ENCODE measurements at regions not wholly inside any gene's neighbourhood (a gene's known extent, or its start where the extent isn't known, plus 50 kb on each side); places are given as distances from the start of the nearest gene placed in this dataset.
A peak's percentile ranks its signal among the peaks of the same experiment; 100 is the strongest.
"Not testable (repeated sequence)": the region's sequence is repeated elsewhere in the genome, so short reads cannot be mapped to it uniquely, and the experiment has no call there.

DNA sequence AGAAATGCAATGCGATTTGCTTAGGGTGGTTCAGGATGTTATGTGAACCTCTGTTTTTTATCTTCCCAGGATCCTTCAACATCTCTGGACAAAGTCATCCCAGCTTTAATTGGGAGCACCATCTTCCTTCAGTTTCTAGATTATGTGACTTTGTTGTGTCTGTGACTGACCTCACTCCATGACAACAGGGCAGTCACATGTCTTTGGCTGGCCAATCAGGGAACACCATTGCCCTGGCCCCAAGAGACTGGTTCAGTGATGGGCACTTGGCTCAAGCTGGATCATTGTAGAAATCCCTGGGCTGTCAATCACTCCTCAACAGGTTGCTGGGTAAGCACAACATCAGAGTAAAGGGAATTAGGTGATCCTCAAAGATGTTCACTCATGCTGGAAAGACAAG is 499.7 kb downstream of the XYLT1 start:
- Histone ChIP-seq H3K36me3 (no peaks in the 10 kb centered on the region), H3K4me1 (peaks cover 0 to 14% (median 0%) of the 10 kb centered on the region in 4 donors)
- no peak for DNase-seq

DNA sequence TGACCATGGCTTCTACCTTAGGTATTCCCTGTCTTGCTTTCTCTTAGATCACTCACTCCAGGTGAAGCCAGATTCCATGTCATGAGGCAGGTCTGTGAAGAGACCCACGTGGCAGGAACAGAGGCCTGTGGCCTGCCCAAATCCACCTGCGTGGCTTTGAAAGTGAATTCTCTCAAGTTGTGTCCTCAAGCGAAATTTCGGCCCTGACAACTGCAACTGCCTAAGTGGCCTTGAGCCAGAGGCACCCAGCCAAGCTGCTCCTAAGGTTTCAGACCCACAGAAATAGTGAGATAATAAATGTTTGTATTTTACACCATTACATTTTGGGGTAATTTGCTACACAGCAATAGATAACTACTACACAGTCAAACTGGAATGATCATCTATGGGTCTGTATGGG is 497.9 kb downstream of the XYLT1 start:
- no peak for DNase-seq
- no peaks in the 10 kb centered on the region for H3K36me3 ChIP-seq
- H3K4me3 ChIP-seq, result no peak overlapping the region
- H3K4me1 ChIP-seq, result peaks cover 0 to 14% (median 0%) of the 10 kb centered on the region in 4 donors
- TF ChIP-seq, protein P1, sequence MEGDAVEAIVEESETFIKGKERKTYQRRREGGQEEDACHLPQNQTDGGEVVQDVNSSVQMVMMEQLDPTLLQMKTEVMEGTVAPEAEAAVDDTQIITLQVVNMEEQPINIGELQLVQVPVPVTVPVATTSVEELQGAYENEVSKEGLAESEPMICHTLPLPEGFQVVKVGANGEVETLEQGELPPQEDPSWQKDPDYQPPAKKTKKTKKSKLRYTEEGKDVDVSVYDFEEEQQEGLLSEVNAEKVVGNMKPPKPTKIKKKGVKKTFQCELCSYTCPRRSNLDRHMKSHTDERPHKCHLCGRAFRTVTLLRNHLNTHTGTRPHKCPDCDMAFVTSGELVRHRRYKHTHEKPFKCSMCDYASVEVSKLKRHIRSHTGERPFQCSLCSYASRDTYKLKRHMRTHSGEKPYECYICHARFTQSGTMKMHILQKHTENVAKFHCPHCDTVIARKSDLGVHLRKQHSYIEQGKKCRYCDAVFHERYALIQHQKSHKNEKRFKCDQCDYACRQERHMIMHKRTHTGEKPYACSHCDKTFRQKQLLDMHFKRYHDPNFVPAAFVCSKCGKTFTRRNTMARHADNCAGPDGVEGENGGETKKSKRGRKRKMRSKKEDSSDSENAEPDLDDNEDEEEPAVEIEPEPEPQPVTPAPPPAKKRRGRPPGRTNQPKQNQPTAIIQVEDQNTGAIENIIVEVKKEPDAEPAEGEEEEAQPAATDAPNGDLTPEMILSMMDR (IDR thresholded peaks at IDR 0.05), result no peak
- no peak for TF ChIP-seq POLR2A (IDR thresholded peaks at IDR 0.05)
- H3K27me3 ChIP-seq, result no peaks in the 10 kb centered on the region
- no peaks in the 10 kb centered on the region for H3K9me3 ChIP-seq
- H3K27ac ChIP-seq, result no peak overlapping the region

More for the DNA sequence above, 499.7 kb downstream of the XYLT1 start:
- Histone ChIP-seq H3K27ac (no peak overlapping the region), H3K27me3 (no peaks in the 10 kb centered on the region), H3K9me3 (no peaks in the 10 kb centered on the region), H3K4me3 (no peak overlapping the region)
- TF ChIP-seq POLR2A (IDR thresholded peaks at IDR 0.05), result no peak
- TF ChIP-seq, protein P1 (IDR thresholded peaks at IDR 0.05), result no peak

DNA sequence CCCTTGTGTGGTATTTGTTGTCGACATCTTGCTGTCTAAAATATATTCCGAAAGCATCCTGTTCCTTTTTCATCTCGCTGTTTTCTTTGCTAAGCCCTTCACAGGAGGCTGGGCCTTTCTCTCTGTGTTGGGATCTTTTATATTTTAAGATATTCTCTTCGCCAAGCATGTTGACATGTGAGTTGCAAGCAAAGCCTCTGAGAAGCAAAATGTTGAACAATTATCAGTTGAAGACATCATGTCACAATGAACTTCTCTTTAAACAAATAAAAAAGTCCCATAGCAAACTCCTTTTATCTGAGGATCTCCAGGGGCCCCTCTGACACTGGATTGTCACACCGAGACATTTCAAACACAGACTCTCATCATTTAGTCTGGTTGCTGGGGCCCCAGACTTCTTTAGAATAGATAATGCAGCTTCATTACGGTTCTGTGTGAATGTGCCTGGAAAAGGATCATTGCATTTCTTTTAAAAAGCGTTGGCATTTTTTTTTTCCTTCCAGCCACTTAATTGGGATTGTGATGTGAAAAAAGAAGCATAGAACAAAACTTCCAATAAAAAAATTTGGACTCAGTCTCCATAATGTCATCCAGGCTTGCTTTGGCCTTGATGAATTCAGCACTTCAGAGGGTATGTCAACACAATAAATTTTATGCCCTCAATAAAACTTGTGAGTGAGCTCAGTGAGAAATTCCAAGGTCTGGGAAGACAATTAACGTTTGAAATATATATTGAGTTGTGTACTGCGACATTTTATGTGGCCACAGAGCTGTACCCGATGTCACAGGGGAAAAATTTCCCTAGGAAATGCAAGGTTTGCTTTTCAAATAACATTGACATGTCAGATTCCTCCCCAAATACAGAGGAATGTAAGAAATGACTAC is 496.8 kb downstream of the XYLT1 start:
- H3K36me3 ChIP-seq, result no peaks in the 10 kb centered on the region
- H3K27me3 ChIP-seq, result no peaks in the 10 kb centered on the region
- no peak overlapping the region for H3K4me3 ChIP-seq
- no peaks in the 10 kb centered on the region for H3K9me3 ChIP-seq
- DNase-seq, result no peak
- H3K27ac ChIP-seq, result no peak overlapping the region
- peaks cover 0 to 14% (median 0%) of the 10 kb centered on the region in 4 donors for H3K4me1 ChIP-seq
- TF ChIP-seq, protein P1 (IDR thresholded peaks at IDR 0.05), result no peak
- no peak for TF ChIP-seq POLR2A (IDR thresholded peaks at IDR 0.05)

DNA sequence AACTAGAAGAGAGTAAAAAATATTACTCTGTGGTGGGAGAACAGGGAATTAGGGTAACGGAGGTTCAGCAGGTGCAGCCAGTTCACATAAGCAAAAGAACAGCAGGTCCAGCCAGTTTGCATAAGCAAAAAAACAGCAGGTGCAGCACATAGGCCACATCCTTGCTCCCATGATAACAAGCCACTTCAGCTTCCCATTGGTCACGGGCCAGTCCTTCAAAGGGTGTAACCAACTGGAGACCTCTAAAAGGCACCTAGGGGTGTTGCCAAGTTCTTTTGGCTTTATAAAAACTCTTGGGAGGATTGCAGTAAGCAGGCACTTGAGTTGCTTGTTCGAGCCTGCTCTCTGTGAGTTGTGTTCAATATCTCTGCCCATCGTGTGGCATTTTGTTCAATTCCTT is 488.1 kb downstream of the XYLT1 start:
- Histone ChIP-seq H3K36me3 (no peaks in the 10 kb centered on the region), H3K4me1 (no peaks in the 10 kb centered on the region), H3K27ac (no peak overlapping the region), H3K27me3 (no peaks in the 10 kb centered on the region), H3K9me3 (no peaks in the 10 kb centered on the region), H3K4me3 (no peak overlapping the region)
- DNase-seq, result peak in 2 of 3 donors; percentile 50 to 62
- TF ChIP-seq, protein P1 (IDR thresholded peaks at IDR 0.05), result no peak
- no peak for TF ChIP-seq POLR2A (IDR thresholded peaks at IDR 0.05)

DNA sequence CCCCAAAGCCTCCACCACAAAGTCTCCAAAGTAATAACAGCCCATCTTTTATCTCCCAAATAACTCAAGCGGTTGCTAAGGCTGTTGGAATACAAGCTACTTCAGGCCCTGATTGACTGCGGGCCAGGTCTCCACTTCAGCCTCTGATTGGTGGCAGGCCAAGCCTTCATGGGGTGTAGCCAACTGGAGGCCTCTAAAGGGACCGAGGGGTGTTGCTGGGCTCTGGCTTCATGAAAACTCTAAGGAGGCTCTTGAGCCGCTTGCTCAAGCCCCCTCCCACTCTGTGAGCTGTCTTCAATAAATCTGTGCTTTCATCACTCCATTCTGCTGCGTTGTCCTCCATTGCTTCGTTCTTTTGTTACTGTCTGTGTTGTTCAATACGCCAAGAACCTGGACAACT is 487.2 kb downstream of the XYLT1 start:
- H3K27ac ChIP-seq, result no peak overlapping the region
- DNase-seq, result no peak
- TF ChIP-seq, protein P1 (IDR thresholded peaks at IDR 0.05), result no peak
- no peak for TF ChIP-seq POLR2A (IDR thresholded peaks at IDR 0.05)

DNA sequence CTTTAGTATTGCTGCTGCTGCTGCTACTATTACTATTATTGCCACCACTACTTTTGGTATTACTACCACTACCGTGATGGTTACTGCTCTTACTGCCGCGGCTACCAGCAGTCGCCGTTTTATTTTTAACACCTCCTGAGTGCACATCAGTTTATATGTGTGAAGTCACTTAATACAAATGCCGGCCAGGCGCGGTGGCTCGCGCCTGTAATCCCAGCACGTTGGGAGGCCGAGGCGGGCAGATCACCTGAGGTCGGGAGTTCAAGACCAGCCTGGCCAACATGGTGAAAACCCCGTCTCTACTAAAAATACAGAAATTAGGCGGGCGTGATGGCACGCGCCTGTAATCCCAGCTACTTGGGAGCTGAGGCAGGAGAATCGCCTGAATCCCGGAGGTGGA is 486.7 kb downstream of the XYLT1 start:
- H3K27ac ChIP-seq, H3K36me3 ChIP-seq: not testable (repeated sequence)

More for the DNA sequence above, 487.2 kb downstream of the XYLT1 start:
- no peak overlapping the region for H3K4me3 ChIP-seq
- H3K36me3 ChIP-seq, result no peaks in the 10 kb centered on the region
- no peaks in the 10 kb centered on the region for H3K9me3 ChIP-seq
- no peaks in the 10 kb centered on the region for H3K4me1 ChIP-seq
- H3K27me3 ChIP-seq, result no peaks in the 10 kb centered on the region

More for the DNA sequence above, 486.7 kb downstream of the XYLT1 start:
- H3K4me3 ChIP-seq, H3K4me1 ChIP-seq, H3K27me3 ChIP-seq, H3K9me3 ChIP-seq, DNase-seq: not testable (repeated sequence)
